Chondrocyte (in vitro differentiated cells): ENCODE measurements at regions not wholly inside any gene's neighbourhood (a gene's known extent, or its start where the extent isn't known, plus 50 kb on each side); places are given as distances from the start of the nearest gene placed in this dataset.
"Not testable (repeated sequence)": the region's sequence is repeated elsewhere in the genome, so short reads cannot be mapped to it uniquely, and the experiment has no call there.

ENCODE experiments used
- DNase-seq: peaks from one replicate; pipeline ENCODE4 v3.0.0; 2021; ENCODE audit warnings: mixed read lengths, low spot score
- H3K27ac Mint-ChIP-seq: one replicate; pipeline ENCODE4 v1.8.0; 2021; ENCODE audit warnings: mild to moderate bottlenecking, moderate library complexity, mixed read lengths; ENCODE audit not compliant: unreplicated experiment
- H3K27me3 Mint-ChIP-seq: 2 replicates; pipeline ENCODE4 v1.8.0; 2021; ENCODE audit warnings: low read depth, mixed read lengths
- H3K36me3 Mint-ChIP-seq: 2 replicates; pipeline ENCODE4 v1.8.0; 2021; ENCODE audit warnings: low read depth, mixed read lengths
- H3K4me1 Mint-ChIP-seq: 2 replicates; pipeline ENCODE4 v1.8.0; 2021; ENCODE audit warnings: low read depth, mild to moderate bottlenecking, mixed read lengths
- H3K4me3 Mint-ChIP-seq: one replicate; pipeline ENCODE4 v1.8.0; 2021; ENCODE audit warnings: mild to moderate bottlenecking, moderate library complexity, mixed read lengths; ENCODE audit not compliant: unreplicated experiment
- H3K9me3 Mint-ChIP-seq: 2 replicates; pipeline ENCODE4 v1.8.0; 2021; ENCODE audit warnings: low read depth, mixed read lengths
- TF ChIP-seq, protein P1 (sequence below): fragments of 200-600 bp; sonication (generic); IDR thresholded peaks from 2 replicates; pipeline ENCODE4 v1.5.0; 2021; ENCODE audit warnings: antibody characterized with exemption, mild to moderate bottlenecking, moderate library complexity

GRCh38 chr1:199522338-199522737, 505.2 kb upstream of the NR5A2 start:
- Mint-ChIP-seq H3K27me3 (no peaks in the 10 kb centered on the region), H3K4me3 (no peak overlapping the region), H3K4me1 (peaks cover 17% of the 10 kb centered on the region), H3K27ac (no peak overlapping the region), H3K36me3 (no peaks in the 10 kb centered on the region), H3K9me3 (no peaks in the 10 kb centered on the region)
- DNase-seq = no peak
- TF ChIP-seq, protein P1, sequence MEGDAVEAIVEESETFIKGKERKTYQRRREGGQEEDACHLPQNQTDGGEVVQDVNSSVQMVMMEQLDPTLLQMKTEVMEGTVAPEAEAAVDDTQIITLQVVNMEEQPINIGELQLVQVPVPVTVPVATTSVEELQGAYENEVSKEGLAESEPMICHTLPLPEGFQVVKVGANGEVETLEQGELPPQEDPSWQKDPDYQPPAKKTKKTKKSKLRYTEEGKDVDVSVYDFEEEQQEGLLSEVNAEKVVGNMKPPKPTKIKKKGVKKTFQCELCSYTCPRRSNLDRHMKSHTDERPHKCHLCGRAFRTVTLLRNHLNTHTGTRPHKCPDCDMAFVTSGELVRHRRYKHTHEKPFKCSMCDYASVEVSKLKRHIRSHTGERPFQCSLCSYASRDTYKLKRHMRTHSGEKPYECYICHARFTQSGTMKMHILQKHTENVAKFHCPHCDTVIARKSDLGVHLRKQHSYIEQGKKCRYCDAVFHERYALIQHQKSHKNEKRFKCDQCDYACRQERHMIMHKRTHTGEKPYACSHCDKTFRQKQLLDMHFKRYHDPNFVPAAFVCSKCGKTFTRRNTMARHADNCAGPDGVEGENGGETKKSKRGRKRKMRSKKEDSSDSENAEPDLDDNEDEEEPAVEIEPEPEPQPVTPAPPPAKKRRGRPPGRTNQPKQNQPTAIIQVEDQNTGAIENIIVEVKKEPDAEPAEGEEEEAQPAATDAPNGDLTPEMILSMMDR = no peak

- no peak overlapping the region for H3K27ac Mint-ChIP-seq
- no peak for DNase-seq
- H3K27me3 Mint-ChIP-seq = no peaks in the 10 kb centered on the region
- TF ChIP-seq, protein P1 = no peak
- H3K4me1 Mint-ChIP-seq = peaks cover 17% of the 10 kb centered on the region
- H3K9me3 Mint-ChIP-seq = no peaks in the 10 kb centered on the region
- H3K4me3 Mint-ChIP-seq = no peak overlapping the region
- no peaks in the 10 kb centered on the region for H3K36me3 Mint-ChIP-seq
Measured at GRCh38 chr1:199522936-199523335, 504.6 kb upstream of the NR5A2 start.

GRCh38 chr1:199529324-199529723, 498.2 kb upstream of the NR5A2 start:
- no peaks in the 10 kb centered on the region for H3K27me3 Mint-ChIP-seq
- TF ChIP-seq, protein P1 = no peak
- H3K36me3 Mint-ChIP-seq = no peaks in the 10 kb centered on the region
- no peak overlapping the region for H3K27ac Mint-ChIP-seq
- DNase-seq = no peak
- H3K4me3 Mint-ChIP-seq = no peak overlapping the region
- H3K4me1 Mint-ChIP-seq = no peaks in the 10 kb centered on the region
- peaks cover 14% of the 10 kb centered on the region for H3K9me3 Mint-ChIP-seq

DNA sequence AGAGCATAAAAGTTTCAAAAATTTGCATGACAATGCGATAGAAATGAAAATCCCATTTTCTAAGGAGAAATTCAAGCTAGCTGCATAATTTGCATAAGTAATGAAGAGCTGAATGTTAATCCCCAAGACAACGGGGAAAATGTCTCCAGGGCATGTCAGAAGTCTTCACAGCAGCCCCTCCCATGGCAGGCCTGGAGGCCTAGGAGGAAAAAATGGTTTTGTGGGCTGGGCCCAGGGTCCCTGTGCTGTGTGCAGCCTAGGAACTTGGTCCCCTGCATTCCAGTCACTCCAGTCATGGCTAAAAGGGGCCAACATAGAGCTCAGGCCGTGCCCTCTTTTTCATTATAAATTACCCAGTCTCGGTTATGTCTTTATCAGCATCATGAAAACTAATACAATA, 494.1 kb upstream of the NR5A2 start:
- H3K4me1 Mint-ChIP-seq, H3K27ac Mint-ChIP-seq, DNase-seq, H3K36me3 Mint-ChIP-seq, H3K4me3 Mint-ChIP-seq, H3K27me3 Mint-ChIP-seq: not testable (repeated sequence)
- H3K9me3 Mint-ChIP-seq = peaks cover 35% of the 10 kb centered on the region

- no peak for DNase-seq
- no peaks in the 10 kb centered on the region for H3K4me1 Mint-ChIP-seq
- H3K27ac Mint-ChIP-seq = no peak overlapping the region
- no peak overlapping the region for H3K4me3 Mint-ChIP-seq
- peaks cover 3% of the 10 kb centered on the region for H3K36me3 Mint-ChIP-seq
- peaks cover 14% of the 10 kb centered on the region for H3K9me3 Mint-ChIP-seq
- TF ChIP-seq, protein P1 = peak; percentile 18
- no peaks in the 10 kb centered on the region for H3K27me3 Mint-ChIP-seq
Measured at GRCh38 chr1:199545780-199546179, 481.7 kb upstream of the NR5A2 start.

DNA sequence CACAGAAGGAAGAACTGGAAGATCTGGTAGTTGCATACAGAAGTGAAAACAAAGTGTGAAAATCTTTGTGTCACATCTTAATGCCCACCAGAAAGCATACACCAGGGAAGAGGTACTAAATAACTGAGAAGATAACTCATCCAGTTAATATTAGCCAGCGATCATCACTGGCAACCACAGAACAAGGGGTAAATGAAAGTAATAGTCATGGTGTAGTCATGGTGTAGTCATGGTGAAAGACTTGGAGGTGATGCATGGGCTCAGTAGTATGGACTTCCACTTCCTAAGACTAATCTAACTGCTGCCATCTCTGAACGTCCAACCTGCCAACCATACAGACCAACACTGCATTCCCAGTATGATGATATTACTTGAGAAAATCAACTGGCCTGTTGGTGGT, 481.2 kb upstream of the NR5A2 start:
- H3K36me3 Mint-ChIP-seq = peaks cover 3% of the 10 kb centered on the region
- H3K4me3 Mint-ChIP-seq = no peak overlapping the region
- TF ChIP-seq, protein P1 = no peak
- no peak overlapping the region for H3K27ac Mint-ChIP-seq
- no peaks in the 10 kb centered on the region for H3K4me1 Mint-ChIP-seq
- no peak for DNase-seq
- peaks cover 11% of the 10 kb centered on the region for H3K9me3 Mint-ChIP-seq
- no peaks in the 10 kb centered on the region for H3K27me3 Mint-ChIP-seq
